AG09319 (cell line): ENCODE measurements at regions not wholly inside any gene's neighbourhood (a gene's known extent, or its start where the extent isn't known, plus 50 kb on each side); places are given as distances from the start of the nearest gene placed in this dataset.

ENCODE experiments used
- DNase-seq: peaks from one replicate; pipeline ENCODE4 v3.0.0-alpha.2; 2010; ENCODE audit warnings: low read depth; ENCODE audit errors: extremely low read depth
- TF ChIP-seq, protein P1 (sequence below): IDR thresholded peaks from 2 replicates; pipeline ENCODE4 v1.5.1; 2011; ENCODE audit warnings: low read depth, mild to moderate bottlenecking, inconsistent platforms, low read length, moderate library complexity

DNA sequence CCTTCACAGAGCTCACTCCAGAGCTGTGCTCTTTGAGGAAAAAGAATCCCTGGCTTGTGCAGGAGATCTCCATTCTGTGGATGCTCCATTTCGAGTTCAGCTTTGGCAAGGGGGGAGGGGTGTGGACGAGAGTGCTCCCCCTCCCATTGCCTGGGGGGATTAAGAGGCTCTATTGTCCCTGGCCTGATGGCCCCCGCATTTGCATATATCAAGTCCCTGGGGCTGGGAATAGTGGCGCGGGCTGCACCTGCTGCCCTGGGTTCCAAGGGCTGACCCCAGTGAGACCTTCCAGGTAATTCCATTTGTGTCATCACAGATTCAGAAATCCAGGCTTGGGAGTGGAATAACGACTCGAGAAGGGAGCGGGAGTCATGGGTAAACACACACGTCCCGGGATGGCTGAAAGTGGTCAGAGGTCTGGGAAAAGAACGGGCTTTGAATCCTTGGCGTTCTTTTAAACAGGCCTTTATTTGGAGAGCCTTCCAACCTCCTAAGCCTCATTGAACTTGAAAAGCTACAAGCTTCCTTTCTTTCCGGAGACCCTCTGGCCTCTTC, 479.3 kb downstream of the HS3ST3B1 start:
- DNase-seq: no peak
- TF ChIP-seq, protein P1, sequence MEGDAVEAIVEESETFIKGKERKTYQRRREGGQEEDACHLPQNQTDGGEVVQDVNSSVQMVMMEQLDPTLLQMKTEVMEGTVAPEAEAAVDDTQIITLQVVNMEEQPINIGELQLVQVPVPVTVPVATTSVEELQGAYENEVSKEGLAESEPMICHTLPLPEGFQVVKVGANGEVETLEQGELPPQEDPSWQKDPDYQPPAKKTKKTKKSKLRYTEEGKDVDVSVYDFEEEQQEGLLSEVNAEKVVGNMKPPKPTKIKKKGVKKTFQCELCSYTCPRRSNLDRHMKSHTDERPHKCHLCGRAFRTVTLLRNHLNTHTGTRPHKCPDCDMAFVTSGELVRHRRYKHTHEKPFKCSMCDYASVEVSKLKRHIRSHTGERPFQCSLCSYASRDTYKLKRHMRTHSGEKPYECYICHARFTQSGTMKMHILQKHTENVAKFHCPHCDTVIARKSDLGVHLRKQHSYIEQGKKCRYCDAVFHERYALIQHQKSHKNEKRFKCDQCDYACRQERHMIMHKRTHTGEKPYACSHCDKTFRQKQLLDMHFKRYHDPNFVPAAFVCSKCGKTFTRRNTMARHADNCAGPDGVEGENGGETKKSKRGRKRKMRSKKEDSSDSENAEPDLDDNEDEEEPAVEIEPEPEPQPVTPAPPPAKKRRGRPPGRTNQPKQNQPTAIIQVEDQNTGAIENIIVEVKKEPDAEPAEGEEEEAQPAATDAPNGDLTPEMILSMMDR: no peak

DNA sequence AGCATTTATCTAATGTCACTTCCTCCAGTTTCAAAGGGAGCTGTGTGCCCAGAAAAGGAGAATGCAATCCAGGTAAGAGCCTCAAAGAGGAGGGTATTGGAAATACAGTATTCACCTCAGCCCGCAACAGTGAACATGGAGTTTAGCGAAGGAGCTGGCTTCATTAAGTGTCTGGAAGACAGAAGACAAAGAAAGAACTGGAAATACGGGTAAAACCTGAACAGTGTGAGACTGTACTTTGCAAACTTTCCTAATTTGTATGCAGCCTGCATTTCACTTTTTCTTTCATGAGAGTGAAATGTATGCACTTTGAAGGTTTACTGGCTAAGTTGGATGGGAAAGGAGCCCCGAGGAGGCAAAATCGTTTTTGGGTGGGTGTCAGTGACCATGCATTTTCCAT, 478.4 kb downstream of the HS3ST3B1 start:
- no peak for DNase-seq

DNA sequence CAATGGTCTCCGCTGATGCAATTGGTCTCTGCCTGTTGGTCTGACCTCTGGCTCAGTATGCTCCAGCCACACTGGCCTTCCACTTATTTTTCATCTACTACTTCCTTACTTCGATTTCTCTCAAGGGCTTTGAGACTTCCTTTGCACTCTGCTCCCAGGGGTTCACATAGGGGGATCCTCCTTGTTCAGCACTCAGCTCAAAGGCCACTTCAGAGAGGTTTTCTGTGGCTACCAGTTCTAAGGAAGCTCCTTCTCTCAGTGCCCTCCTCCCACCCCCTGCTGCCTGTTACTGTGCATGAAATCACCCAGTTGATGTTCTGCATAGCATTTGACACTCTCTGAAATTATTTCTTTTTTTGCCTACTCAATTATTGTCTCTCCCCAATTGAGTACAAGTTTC, 476.4 kb downstream of the HS3ST3B1 start:
- TF ChIP-seq, protein P1: no peak
- DNase-seq: no peak

More for the DNA sequence above, 478.4 kb downstream of the HS3ST3B1 start:
- TF ChIP-seq, protein P1: no peak

DNA sequence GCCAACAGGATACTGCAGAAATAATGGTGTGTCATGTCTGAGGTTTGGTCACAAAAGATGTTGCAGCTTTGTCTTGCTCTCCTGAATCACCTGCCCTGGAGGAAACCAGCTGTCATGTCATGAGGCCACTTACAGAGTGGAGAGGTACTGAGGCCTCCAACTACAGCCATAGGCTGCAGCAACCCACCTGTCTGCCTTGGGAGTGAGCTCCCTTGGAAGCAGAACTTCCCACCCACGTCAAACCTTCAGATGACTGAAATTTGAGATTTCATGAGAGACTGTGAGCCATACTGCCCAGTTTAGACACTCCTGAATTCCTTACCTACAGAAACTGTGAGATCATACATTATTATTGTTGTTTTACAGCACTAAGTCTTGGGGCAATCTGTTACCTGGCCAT, 475.9 kb downstream of the HS3ST3B1 start:
- DNase-seq: no peak
- TF ChIP-seq, protein P1: no peak

DNA sequence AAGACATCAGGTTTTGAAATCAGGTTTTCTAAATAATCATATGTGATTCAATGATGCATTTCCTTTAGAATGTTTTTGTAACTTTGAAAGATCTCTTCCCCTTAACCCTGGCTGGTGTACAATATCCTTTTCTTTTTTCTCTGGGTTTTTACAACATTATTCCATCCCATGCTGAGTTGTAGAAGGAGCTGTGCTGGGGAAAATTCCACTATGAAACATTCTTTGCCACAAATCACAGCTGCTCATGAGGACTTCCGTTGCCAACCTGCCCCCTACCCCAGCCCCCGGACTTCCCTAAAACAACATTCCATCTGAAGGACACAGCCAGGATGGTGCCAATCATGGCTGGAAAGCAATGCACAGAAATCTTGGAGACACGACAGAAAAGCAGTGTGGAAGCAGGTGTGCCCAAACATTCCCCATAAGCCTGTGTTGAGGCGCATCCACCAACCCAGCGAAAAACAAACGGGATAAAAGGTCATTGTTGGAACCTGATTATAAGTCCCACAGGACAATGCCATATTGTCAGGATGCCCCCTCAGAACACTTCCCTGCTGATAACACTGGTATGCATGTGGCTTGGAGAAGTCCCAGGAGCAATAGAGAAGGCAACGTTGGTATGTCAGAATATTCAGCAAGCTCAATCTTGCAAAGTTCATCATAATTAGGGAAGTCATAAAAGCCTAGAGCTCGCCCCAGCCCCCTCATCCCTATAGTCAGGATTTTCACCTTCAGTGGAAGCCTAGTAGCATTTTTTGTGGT, 475.0 kb downstream of the HS3ST3B1 start:
- DNase-seq: no peak
- TF ChIP-seq, protein P1: no peak

DNA sequence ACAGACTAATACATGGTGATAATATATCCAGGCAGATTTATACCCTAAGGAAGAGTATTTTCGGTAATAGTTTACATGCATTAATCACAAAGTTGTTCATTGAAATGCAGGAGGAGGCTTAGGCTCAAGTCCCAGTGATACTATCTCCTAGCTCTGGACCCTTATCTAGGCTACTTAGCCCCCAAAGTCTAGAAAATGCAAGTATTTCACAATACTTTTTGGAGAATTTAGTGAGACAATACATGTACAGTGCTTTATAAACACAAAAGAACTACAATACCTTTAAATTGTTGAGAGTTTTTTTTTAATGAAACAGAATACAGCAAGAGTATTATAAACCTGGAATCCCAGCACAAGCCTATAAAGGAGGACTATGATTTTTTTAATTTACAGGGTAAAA, 473.9 kb downstream of the HS3ST3B1 start:
- no peak for DNase-seq
- TF ChIP-seq, protein P1: no peak

DNA sequence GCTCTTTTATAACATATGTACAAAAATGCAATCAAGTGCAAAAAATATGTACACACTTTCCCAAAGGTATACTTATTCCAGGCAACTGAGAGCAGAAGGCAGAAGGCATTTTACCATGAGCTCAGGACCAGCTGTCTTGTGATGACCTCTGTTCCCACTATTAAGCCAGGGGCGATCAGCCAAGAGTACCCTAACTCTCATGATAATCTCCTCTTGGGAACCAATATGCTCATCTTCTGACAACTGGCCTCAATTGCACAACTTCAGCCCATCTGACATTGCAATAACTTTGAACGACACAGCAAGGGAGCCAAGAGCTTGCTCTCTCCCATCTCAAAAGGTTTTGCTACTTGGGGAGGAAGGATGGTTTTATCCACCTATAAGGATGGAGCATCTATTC, 471.9 kb downstream of the HS3ST3B1 start:
- DNase-seq: no peak

More for the DNA sequence above, 471.9 kb downstream of the HS3ST3B1 start:
- TF ChIP-seq, protein P1: no peak
